ENCODE measurements at regions not wholly inside any gene's neighbourhood (a gene's known extent, or its start where the extent isn't known, plus 50 kb on each side); places are given as distances from the start of the nearest gene placed in this dataset.

DNA sequence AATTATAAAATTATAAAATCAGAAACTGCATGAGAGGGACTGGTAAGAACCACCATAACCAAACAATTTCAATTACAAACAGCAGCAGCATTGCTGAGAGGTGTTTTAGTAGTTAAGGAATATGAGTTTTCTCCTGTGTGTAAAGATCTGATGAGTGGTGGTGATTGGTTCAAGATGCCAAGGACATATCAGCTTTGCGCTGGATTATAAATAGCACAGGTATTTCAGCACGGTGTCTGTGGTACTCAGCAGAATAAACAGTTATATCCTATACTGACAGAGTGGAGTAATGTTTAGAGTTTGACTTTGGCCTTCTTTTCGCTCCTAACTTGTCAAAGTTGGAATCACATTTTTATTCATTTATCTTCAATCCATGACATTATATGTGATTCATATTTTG, 501.0 kb downstream of the CDH26 start (continued):
- TF ChIP-seq, protein P1, sequence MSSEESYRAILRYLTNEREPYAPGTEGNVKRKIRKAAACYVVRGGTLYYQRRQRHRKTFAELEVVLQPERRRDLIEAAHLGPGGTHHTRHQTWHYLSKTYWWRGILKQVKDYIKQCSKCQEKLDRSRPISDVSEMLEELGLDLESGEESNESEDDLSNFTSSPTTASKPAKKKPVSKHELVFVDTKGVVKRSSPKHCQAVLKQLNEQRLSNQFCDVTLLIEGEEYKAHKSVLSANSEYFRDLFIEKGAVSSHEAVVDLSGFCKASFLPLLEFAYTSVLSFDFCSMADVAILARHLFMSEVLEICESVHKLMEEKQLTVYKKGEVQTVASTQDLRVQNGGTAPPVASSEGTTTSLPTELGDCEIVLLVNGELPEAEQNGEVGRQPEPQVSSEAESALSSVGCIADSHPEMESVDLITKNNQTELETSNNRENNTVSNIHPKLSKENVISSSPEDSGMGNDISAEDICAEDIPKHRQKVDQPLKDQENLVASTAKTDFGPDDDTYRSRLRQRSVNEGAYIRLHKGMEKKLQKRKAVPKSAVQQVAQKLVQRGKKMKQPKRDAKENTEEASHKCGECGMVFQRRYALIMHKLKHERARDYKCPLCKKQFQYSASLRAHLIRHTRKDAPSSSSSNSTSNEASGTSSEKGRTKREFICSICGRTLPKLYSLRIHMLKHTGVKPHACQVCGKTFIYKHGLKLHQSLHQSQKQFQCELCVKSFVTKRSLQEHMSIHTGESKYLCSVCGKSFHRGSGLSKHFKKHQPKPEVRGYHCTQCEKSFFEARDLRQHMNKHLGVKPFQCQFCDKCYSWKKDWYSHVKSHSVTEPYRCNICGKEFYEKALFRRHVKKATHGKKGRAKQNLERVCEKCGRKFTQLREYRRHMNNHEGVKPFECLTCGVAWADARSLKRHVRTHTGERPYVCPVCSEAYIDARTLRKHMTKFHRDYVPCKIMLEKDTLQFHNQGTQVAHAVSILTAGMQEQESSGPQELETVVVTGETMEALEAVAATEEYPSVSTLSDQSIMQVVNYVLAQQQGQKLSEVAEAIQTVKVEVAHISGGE (tag by site-specific recombination; conservative IDR thresholded peaks at IDR 0.05; ENCODE audit: low read depth) = no peak
- no peak for TF ChIP-seq ZBTB48 (tag by site-specific recombination; IDR thresholded peaks at IDR 0.05)
- TF ChIP-seq ZFP3 (tag by site-specific recombination; IDR thresholded peaks at IDR 0.05; ENCODE audit: low read depth) = no peak
- TF ChIP-seq ZNF514 (tag by site-specific recombination; IDR thresholded peaks at IDR 0.05) = no peak
- no peak for TF ChIP-seq ZNF677 (tag by site-specific recombination; IDR thresholded peaks at IDR 0.05)
- TF ChIP-seq, protein P2, sequence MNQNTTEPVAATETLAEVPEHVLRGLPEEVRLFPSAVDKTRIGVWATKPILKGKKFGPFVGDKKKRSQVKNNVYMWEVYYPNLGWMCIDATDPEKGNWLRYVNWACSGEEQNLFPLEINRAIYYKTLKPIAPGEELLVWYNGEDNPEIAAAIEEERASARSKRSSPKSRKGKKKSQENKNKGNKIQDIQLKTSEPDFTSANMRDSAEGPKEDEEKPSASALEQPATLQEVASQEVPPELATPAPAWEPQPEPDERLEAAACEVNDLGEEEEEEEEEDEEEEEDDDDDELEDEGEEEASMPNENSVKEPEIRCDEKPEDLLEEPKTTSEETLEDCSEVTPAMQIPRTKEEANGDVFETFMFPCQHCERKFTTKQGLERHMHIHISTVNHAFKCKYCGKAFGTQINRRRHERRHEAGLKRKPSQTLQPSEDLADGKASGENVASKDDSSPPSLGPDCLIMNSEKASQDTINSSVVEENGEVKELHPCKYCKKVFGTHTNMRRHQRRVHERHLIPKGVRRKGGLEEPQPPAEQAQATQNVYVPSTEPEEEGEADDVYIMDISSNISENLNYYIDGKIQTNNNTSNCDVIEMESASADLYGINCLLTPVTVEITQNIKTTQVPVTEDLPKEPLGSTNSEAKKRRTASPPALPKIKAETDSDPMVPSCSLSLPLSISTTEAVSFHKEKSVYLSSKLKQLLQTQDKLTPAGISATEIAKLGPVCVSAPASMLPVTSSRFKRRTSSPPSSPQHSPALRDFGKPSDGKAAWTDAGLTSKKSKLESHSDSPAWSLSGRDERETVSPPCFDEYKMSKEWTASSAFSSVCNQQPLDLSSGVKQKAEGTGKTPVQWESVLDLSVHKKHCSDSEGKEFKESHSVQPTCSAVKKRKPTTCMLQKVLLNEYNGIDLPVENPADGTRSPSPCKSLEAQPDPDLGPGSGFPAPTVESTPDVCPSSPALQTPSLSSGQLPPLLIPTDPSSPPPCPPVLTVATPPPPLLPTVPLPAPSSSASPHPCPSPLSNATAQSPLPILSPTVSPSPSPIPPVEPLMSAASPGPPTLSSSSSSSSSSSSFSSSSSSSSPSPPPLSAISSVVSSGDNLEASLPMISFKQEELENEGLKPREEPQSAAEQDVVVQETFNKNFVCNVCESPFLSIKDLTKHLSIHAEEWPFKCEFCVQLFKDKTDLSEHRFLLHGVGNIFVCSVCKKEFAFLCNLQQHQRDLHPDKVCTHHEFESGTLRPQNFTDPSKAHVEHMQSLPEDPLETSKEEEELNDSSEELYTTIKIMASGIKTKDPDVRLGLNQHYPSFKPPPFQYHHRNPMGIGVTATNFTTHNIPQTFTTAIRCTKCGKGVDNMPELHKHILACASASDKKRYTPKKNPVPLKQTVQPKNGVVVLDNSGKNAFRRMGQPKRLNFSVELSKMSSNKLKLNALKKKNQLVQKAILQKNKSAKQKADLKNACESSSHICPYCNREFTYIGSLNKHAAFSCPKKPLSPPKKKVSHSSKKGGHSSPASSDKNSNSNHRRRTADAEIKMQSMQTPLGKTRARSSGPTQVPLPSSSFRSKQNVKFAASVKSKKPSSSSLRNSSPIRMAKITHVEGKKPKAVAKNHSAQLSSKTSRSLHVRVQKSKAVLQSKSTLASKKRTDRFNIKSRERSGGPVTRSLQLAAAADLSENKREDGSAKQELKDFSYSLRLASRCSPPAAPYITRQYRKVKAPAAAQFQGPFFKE (tag by site-specific recombination; IDR thresholded peaks at IDR 0.05; ENCODE audit: borderline replicate concordance) = no peak
- TF ChIP-seq, protein P3, sequence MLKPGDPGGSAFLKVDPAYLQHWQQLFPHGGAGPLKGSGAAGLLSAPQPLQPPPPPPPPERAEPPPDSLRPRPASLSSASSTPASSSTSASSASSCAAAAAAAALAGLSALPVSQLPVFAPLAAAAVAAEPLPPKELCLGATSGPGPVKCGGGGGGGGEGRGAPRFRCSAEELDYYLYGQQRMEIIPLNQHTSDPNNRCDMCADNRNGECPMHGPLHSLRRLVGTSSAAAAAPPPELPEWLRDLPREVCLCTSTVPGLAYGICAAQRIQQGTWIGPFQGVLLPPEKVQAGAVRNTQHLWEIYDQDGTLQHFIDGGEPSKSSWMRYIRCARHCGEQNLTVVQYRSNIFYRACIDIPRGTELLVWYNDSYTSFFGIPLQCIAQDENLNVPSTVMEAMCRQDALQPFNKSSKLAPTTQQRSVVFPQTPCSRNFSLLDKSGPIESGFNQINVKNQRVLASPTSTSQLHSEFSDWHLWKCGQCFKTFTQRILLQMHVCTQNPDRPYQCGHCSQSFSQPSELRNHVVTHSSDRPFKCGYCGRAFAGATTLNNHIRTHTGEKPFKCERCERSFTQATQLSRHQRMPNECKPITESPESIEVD (tag by site-specific recombination; IDR thresholded peaks at IDR 0.05) = no peak
- no peak for TF ChIP-seq ZNF521 (tag by site-specific recombination; IDR thresholded peaks at IDR 0.05)
- TF ChIP-seq SP2 (tag by site-specific recombination; IDR thresholded peaks at IDR 0.05) = no peak

DNA sequence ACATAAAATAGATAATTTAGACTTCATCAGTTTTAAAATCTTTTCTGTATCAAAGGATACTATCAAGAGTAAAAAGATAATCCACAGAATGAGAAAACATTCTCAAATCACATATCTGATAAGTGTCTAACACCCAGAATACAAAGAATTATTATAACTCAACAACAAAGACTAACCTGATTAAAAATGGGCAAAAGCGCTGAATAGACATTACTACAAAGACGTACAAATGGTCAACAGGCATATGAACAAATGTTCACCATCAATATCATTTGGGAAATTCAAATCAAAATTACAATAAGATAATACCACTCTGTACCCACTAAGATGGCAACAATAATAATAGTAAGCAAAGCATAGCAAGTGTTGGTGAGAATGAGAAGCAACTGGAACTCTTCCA, 503.8 kb downstream of the CDH26 start:
- ChIA-PET CTCF (no interaction called here), POLR2A (no interaction called here)
- H3K36me3 ChIP-seq (ENCODE audit: control insufficient read depth in 2 of 2, insufficient read depth in 1 of 2, low read length in 2 of 2) = no peaks in the 10 kb centered on the region
- H3K4me1 ChIP-seq (ENCODE audit: control insufficient read depth, insufficient read depth, low read length) = no peaks in the 10 kb centered on the region
- H3K4me3 ChIP-seq (ENCODE audit: low read depth, low read length) = no peak overlapping the region
- H3K27ac ChIP-seq (ENCODE audit: extremely low read depth, low read depth, low read length) = no peak overlapping the region
- H3K9me3 ChIP-seq (ENCODE audit: control insufficient read depth, insufficient read depth, low read depth, low read length) = no peaks in the 10 kb centered on the region
- no peak for TF ChIP-seq ZNF138 (tag by site-specific recombination; IDR thresholded peaks at IDR 0.05; ENCODE audit: borderline replicate concordance)
- no peak for TF ChIP-seq ZBTB48 (tag by site-specific recombination; IDR thresholded peaks at IDR 0.05)
- TF ChIP-seq, protein P4, sequence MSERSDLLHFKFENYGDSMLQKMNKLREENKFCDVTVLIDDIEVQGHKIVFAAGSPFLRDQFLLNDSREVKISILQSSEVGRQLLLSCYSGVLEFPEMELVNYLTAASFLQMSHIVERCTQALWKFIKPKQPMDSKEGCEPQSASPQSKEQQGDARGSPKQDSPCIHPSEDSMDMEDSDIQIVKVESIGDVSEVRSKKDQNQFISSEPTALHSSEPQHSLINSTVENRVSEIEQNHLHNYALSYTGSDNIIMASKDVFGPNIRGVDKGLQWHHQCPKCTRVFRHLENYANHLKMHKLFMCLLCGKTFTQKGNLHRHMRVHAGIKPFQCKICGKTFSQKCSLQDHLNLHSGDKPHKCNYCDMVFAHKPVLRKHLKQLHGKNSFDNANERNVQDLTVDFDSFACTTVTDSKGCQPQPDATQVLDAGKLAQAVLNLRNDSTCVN (tag by site-specific recombination; optimal IDR thresholded peaks at IDR 0.05) = no peak

Measured in HEK293 (cell line).